ENCODE measurements at regions not wholly inside any gene's neighbourhood (a gene's known extent, or its start where the extent isn't known, plus 50 kb on each side); places are given as distances from the start of the nearest gene placed in this dataset.
"Not testable (repeated sequence)": the region's sequence is repeated elsewhere in the genome, so short reads cannot be mapped to it uniquely, and the experiment has no call there.

- TF ChIP-seq FOS (IDR thresholded peaks at IDR 0.05; ENCODE audit: low read depth, low read length); POLR2A (IDR thresholded peaks at IDR 0.05; ENCODE audit: low read depth, low read length); CTCF (conservative IDR thresholded peaks at IDR 0.05; ENCODE audit: low read depth, low read length); RFX5 (IDR thresholded peaks at IDR 0.05; ENCODE audit: low read depth, low read length); RAD21 (IDR thresholded peaks at IDR 0.05; ENCODE audit: low read length); RCOR1 (IDR thresholded peaks at IDR 0.05; ENCODE audit: insufficient replicate concordance, low read length); CEBPB (IDR thresholded peaks at IDR 0.05; ENCODE audit: low read depth, low read length); ELK1 (IDR thresholded peaks at IDR 0.05; ENCODE audit: borderline replicate concordance, low read depth, low read length); SMC3 (IDR thresholded peaks at IDR 0.05; ENCODE audit: low read depth, low read length); MAZ (IDR thresholded peaks at IDR 0.05; ENCODE audit: borderline replicate concordance, low read depth, low read length); USF2 (IDR thresholded peaks at IDR 0.05; ENCODE audit: low read depth, low read length); MXI1 (IDR thresholded peaks at IDR 0.05; ENCODE audit: borderline replicate concordance, low read depth, low read length): not testable (repeated sequence)
These were observed 537.9 kb downstream of the TUBA3C start for GRCh38 chr13:18643644-18644172.
